Heart left ventricle (tissue), 13 donors: ENCODE measurements at regions not wholly inside any gene's neighbourhood (a gene's known extent, or its start where the extent isn't known, plus 50 kb on each side); places are given as distances from the start of the nearest gene placed in this dataset.

Experiments used
- POLR2A ChIP-seq, 2 donors: fragments of 450-650 bp; IDR thresholded peaks; one replicate each; pipeline ENCODE4 v1.6.1; 2017; ENCODE audit warnings: antibody characterized with exemption in 2 of 2, mild to moderate bottlenecking in 2 of 2, moderate library complexity in 2 of 2
- TF ChIP-seq, protein P1 (sequence below), 12 donors: fragments of 200-600 bp; sonication (generic) in 4 of 12; IDR thresholded peaks; one replicate each; pipeline versions ENCODE4 v1.5.0 to v1.8.0; 2018 to 2022; ENCODE audit warnings: antibody characterized with exemption in 12 of 12, mild to moderate bottlenecking in 5 of 12
- donor health status: ischemic (EF 13 %, LVEDD 7.1; RV severe dilation, severe dysfunction).
- donor health status: DM: no; HTN: yes; CAD: no.
- donor health status: DM: no; HTN: no; CAD: no.
- donor health status: ischemic (EF 25% LVEDD 6.9; RV normal size, moderate dysfunction).
- donor health status: ischemic (EF 25% LVEDD 5.7; RV mildly dilated, moderate dysfunction).
- donor health status: ischemic (EF 35%, LVEDD 5.7; RV mildly dilated, moderate dysfunction).
- donor health status: nonischemic (EF 11% LVEDD 7.7; RV severe dilation, severe dysfunction).
- donor health status: DM: yes; HTN: yes; CAD: no.
- donor health status: PGD.
- donor health status: ischemic (EF 29% LVEDD 5.4; RV normal size, mild dysfunction).
- donor health status: nonischemic (EF 23%, LVEDD 6.1; RV moderate dilation, normal function).

DNA sequence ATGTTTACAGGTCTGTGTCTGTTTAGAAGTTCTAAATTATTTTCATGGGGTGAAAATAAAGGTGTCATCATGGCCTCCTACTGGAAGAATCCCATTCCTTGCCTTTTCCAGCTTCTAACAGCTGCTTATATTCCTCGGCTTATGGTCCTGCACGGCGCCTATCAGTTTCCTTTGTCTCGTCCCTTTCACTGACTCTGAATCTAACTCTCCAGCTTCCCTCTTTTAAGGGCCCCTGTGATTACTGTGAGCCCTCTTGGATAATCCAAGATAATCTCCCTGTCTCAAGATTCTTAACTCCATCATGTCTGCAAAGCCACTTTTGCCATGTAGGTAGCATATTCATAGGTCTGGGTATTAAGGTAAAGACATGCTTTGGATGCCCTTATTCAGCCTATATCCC is 441.0 kb upstream of the ERCC4 start:
- TF ChIP-seq, protein P1, sequence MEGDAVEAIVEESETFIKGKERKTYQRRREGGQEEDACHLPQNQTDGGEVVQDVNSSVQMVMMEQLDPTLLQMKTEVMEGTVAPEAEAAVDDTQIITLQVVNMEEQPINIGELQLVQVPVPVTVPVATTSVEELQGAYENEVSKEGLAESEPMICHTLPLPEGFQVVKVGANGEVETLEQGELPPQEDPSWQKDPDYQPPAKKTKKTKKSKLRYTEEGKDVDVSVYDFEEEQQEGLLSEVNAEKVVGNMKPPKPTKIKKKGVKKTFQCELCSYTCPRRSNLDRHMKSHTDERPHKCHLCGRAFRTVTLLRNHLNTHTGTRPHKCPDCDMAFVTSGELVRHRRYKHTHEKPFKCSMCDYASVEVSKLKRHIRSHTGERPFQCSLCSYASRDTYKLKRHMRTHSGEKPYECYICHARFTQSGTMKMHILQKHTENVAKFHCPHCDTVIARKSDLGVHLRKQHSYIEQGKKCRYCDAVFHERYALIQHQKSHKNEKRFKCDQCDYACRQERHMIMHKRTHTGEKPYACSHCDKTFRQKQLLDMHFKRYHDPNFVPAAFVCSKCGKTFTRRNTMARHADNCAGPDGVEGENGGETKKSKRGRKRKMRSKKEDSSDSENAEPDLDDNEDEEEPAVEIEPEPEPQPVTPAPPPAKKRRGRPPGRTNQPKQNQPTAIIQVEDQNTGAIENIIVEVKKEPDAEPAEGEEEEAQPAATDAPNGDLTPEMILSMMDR (IDR thresholded peaks at IDR 0.05), result no peak
- no peak for TF ChIP-seq POLR2A (IDR thresholded peaks at IDR 0.05)
